Esophagus muscularis mucosa (tissue), 2 donors: ENCODE measurements at regions not wholly inside any gene's neighbourhood (a gene's known extent, or its start where the extent isn't known, plus 50 kb on each side); places are given as distances from the start of the nearest gene placed in this dataset.

Source experiments
- EP300 ChIP-seq: sonication (generic); formaldehyde crosslinking; IDR thresholded peaks from one replicate; pipeline ENCODE4 v1.6.1; 2017; ENCODE audit warnings: antibody characterized with exemption
- POLR2A ChIP-seq: fragments of 450-650 bp; IDR thresholded peaks from one replicate; pipeline ENCODE4 v1.6.1; 2017; ENCODE audit warnings: antibody characterized with exemption, moderate library complexity, mild to moderate bottlenecking, low read depth

GRCh38 chr10:8238986-8239385 is 184.5 kb downstream of the GATA3 start:
- no peak for TF ChIP-seq EP300
- no peak for TF ChIP-seq POLR2A
